ENCODE measurements at regions not wholly inside any gene's neighbourhood (a gene's known extent, or its start where the extent isn't known, plus 50 kb on each side); places are given as distances from the start of the nearest gene placed in this dataset.

GRCh38 chr4:74524985-74525384 is 80.0 kb downstream of the AREG start:
- H3K27me3 ChIP-seq (ENCODE audit: low read depth): no peaks in the 10 kb centered on the region

GRCh38 chr4:74527049-74527448 is 82.1 kb downstream of the AREG start:
- Histone ChIP-seq H3K36me3 (no peaks in the 10 kb centered on the region), H3K27ac (no peak overlapping the region), H3K4me1 (no peaks in the 10 kb centered on the region), H3K27me3 (ENCODE audit: low read depth) (no peaks in the 10 kb centered on the region), H3K9me3 (no peaks in the 10 kb centered on the region), H3K4me3 (no peak overlapping the region)
- no peak for TF ChIP-seq CTCF (IDR thresholded peaks at IDR 0.05)
- intact Hi-C loops (cut with DNase I): no loop called here
- no peak for ATAC-seq
- DNase-seq: no peak

More at GRCh38 chr4:74524985-74525384, 80.0 kb downstream of the AREG start:
- no peaks in the 10 kb centered on the region for H3K9me3 ChIP-seq
- no peaks in the 10 kb centered on the region for H3K4me1 ChIP-seq
- no peak for ATAC-seq
- no peak overlapping the region for H3K4me3 ChIP-seq
- no peaks in the 10 kb centered on the region for H3K36me3 ChIP-seq
- DNase-seq: no peak
- intact Hi-C loops (cut with DNase I): no loop called here
- no peak for TF ChIP-seq CTCF (IDR thresholded peaks at IDR 0.05)
- no peak overlapping the region for H3K27ac ChIP-seq

GRCh38 chr4:74528178-74528577 is 83.2 kb downstream of the AREG start:
- ATAC-seq (no peak), DNase-seq (no peak)
- H3K4me3 ChIP-seq: no peak overlapping the region
- H3K4me1 ChIP-seq: no peaks in the 10 kb centered on the region
- intact Hi-C loops (cut with DNase I): no loop called here
- TF ChIP-seq CTCF (IDR thresholded peaks at IDR 0.05): no peak
- no peak overlapping the region for H3K27ac ChIP-seq
- no peaks in the 10 kb centered on the region for H3K9me3 ChIP-seq
- no peaks in the 10 kb centered on the region for H3K36me3 ChIP-seq
- no peaks in the 10 kb centered on the region for H3K27me3 ChIP-seq (ENCODE audit: low read depth)

- DNase-seq: no peak
- H3K4me1 ChIP-seq: no peaks in the 10 kb centered on the region
- TF ChIP-seq CTCF (IDR thresholded peaks at IDR 0.05): no peak
- no peaks in the 10 kb centered on the region for H3K9me3 ChIP-seq
- intact Hi-C loops (cut with DNase I): loop anchor here (5.0 to 10.0 kb wide), 2 partner anchors 145 to 152 kb away; no protein-coding TSS in a partner anchor
- no peaks in the 10 kb centered on the region for H3K36me3 ChIP-seq
- H3K27ac ChIP-seq: no peak overlapping the region
- H3K27me3 ChIP-seq (ENCODE audit: low read depth): no peaks in the 10 kb centered on the region
- no peak overlapping the region for H3K4me3 ChIP-seq
- ATAC-seq: no peak
These were observed 84.5 kb downstream of the AREG start for GRCh38 chr4:74529284-74530041.

- peak; percentile 56 for TF ChIP-seq CTCF (IDR thresholded peaks at IDR 0.05)
- H3K4me1 ChIP-seq: no peaks in the 10 kb centered on the region
- H3K27ac ChIP-seq: no peak overlapping the region
- H3K36me3 ChIP-seq: no peaks in the 10 kb centered on the region
- no peaks in the 10 kb centered on the region for H3K27me3 ChIP-seq (ENCODE audit: low read depth)
- intact Hi-C loops (cut with DNase I): loop anchor here (5.0 to 10.0 kb wide), 2 partner anchors 143 to 155 kb away; no protein-coding TSS in a partner anchor
- no peak overlapping the region for H3K4me3 ChIP-seq
- ATAC-seq (peak; percentile 79 to 82), DNase-seq (no peak)
- no peaks in the 10 kb centered on the region for H3K9me3 ChIP-seq
These were observed 87.2 kb downstream of the AREG start for GRCh38 chr4:74531963-74532794.

Measured in lower lobe of right lung (tissue), 2 donors.